SK-N-SH (cell line): ENCODE measurements at regions not wholly inside any gene's neighbourhood (a gene's known extent, or its start where the extent isn't known, plus 50 kb on each side); places are given as distances from the start of the nearest gene placed in this dataset.

Experiments used
- GABPA ChIP-seq: IDR thresholded peaks from 2 replicates; pipeline ENCODE4 v1.4.0; 2012; ENCODE audit warnings: low read depth, mild to moderate bottlenecking
- MXI1 ChIP-seq: IDR thresholded peaks from 2 replicates; pipeline ENCODE4 v1.6.1; 2012; ENCODE audit warnings: mild to moderate bottlenecking, low read depth, low read length, improper control_type of control experiment
- POLR2AphosphoS5 ChIP-seq: IDR thresholded peaks from 2 replicates; pipeline ENCODE4 v1.6.1; 2012; ENCODE audit warnings: low read depth, low read length
- TEAD4 ChIP-seq: IDR thresholded peaks from 2 replicates; pipeline ENCODE4 v1.4.0; 2012; ENCODE audit warnings: mild to moderate bottlenecking, borderline replicate concordance; ENCODE audit not compliant: insufficient read depth
- TF ChIP-seq, protein P1 (sequence below): IDR thresholded peaks from 2 replicates; pipeline ENCODE4 v1.6.1; 2012; ENCODE audit warnings: mild to moderate bottlenecking, low read depth, low read length, moderate library complexity

DNA sequence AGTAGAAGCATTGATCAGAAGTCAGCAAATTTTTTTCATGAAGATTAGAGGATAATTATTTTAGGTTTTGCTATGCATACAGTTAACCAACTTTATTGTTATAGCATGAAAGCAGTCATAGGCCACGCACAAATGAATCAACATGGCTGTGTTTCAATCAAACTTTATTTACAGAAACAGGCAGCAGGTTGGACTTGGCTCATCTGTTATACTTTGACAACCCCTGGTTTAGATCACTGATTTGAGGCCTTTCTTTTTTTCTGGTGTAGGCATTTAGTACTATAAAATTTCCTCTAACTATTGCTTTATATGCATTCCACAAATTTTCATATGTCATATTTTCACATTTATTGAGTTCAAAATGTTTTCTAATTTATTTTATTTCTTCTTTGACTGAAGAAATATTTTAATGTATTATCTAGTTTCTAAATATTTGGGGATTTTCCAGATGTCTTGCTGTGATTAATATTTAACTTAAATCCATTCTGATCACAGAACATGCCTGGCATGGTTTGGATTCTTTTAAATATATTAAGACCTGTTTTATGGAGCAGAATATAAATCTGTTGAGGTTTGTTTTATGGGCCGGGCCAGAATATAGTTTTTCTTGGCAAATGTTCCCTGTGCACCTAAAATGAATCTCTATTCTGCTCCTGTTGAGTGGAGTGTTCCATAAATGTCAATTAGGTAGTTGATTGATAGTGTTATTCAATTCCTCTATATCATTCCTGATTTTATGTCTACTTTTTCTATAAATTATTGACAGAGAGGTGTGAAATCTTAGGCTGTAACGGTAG is 116.3 kb upstream of the KLHL29 start:
- TF ChIP-seq MXI1 (no peak), POLR2AphosphoS5 (no peak), TEAD4 (peak; percentile 28; the same call in 1 of the 2 replicates), GABPA (no peak)
- TF ChIP-seq, protein P1, sequence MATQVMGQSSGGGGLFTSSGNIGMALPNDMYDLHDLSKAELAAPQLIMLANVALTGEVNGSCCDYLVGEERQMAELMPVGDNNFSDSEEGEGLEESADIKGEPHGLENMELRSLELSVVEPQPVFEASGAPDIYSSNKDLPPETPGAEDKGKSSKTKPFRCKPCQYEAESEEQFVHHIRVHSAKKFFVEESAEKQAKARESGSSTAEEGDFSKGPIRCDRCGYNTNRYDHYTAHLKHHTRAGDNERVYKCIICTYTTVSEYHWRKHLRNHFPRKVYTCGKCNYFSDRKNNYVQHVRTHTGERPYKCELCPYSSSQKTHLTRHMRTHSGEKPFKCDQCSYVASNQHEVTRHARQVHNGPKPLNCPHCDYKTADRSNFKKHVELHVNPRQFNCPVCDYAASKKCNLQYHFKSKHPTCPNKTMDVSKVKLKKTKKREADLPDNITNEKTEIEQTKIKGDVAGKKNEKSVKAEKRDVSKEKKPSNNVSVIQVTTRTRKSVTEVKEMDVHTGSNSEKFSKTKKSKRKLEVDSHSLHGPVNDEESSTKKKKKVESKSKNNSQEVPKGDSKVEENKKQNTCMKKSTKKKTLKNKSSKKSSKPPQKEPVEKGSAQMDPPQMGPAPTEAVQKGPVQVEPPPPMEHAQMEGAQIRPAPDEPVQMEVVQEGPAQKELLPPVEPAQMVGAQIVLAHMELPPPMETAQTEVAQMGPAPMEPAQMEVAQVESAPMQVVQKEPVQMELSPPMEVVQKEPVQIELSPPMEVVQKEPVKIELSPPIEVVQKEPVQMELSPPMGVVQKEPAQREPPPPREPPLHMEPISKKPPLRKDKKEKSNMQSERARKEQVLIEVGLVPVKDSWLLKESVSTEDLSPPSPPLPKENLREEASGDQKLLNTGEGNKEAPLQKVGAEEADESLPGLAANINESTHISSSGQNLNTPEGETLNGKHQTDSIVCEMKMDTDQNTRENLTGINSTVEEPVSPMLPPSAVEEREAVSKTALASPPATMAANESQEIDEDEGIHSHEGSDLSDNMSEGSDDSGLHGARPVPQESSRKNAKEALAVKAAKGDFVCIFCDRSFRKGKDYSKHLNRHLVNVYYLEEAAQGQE, result no peak
